Epithelial cell of esophagus (primary cell): ENCODE measurements at regions not wholly inside any gene's neighbourhood (a gene's known extent, or its start where the extent isn't known, plus 50 kb on each side); places are given as distances from the start of the nearest gene placed in this dataset.
"Not testable (repeated sequence)": the region's sequence is repeated elsewhere in the genome, so short reads cannot be mapped to it uniquely, and the experiment has no call there.

ENCODE experiments used
- DNase-seq: peaks from one replicate; pipeline ENCODE4 v3.0.0; 2010; ENCODE audit warnings: low read depth
- H3K4me3 ChIP-seq: 2 replicates; pipeline ENCODE4 v1.5.1; 2011; ENCODE audit warnings: mild to moderate bottlenecking, low read length, control low read depth
- CTCF ChIP-seq: IDR thresholded peaks from 2 replicates; pipeline ENCODE4 v1.5.1; 2011; ENCODE audit warnings: low read depth, mild to moderate bottlenecking, low read length, control low read depth, inconsistent platforms; ENCODE audit not compliant: insufficient read depth; ENCODE audit errors: missing control alignments

GRCh38 chr12:19623751-19624399 lies 184.6 kb downstream of the AEBP2 start:
- no peak for DNase-seq
- no peak overlapping the region for H3K4me3 ChIP-seq
- TF ChIP-seq CTCF: no peak

- DNase-seq: no peak
- no peak overlapping the region for H3K4me3 ChIP-seq
These were observed 185.2 kb downstream of the AEBP2 start for GRCh38 chr12:19624491-19624890.

GRCh38 chr12:19625551-19625950 lies 186.3 kb downstream of the AEBP2 start:
- DNase-seq, H3K4me3 ChIP-seq: not testable (repeated sequence)

More at GRCh38 chr12:19624491-19624890, 185.2 kb downstream of the AEBP2 start:
- TF ChIP-seq CTCF: no peak

GRCh38 chr12:19627719-19628118 lies 188.4 kb downstream of the AEBP2 start:
- DNase-seq: no peak
- H3K4me3 ChIP-seq: no peak overlapping the region
- TF ChIP-seq CTCF: no peak

GRCh38 chr12:19630536-19630935 lies 191.2 kb downstream of the AEBP2 start:
- DNase-seq: no peak
- H3K4me3 ChIP-seq: no peak overlapping the region
- no peak for TF ChIP-seq CTCF

GRCh38 chr12:19633194-19633593 lies 193.9 kb downstream of the AEBP2 start:
- H3K4me3 ChIP-seq: no peak overlapping the region
- no peak for DNase-seq
- TF ChIP-seq CTCF: no peak

GRCh38 chr12:19633641-19634040 lies 194.3 kb downstream of the AEBP2 start:
- DNase-seq: no peak
- TF ChIP-seq CTCF: no peak
- no peak overlapping the region for H3K4me3 ChIP-seq
